GM18870 (cell line): ENCODE measurements at regions not wholly inside any gene's neighbourhood (a gene's known extent, or its start where the extent isn't known, plus 50 kb on each side); places are given as distances from the start of the nearest gene placed in this dataset.

Experiments
- ATAC-seq: cut with Tn5 transposase; IDR thresholded peaks from one replicate; pipeline ENCODE4 v1.9.1; 2021; ENCODE audit warnings: moderate library complexity; ENCODE audit not compliant: unreplicated experiment

DNA sequence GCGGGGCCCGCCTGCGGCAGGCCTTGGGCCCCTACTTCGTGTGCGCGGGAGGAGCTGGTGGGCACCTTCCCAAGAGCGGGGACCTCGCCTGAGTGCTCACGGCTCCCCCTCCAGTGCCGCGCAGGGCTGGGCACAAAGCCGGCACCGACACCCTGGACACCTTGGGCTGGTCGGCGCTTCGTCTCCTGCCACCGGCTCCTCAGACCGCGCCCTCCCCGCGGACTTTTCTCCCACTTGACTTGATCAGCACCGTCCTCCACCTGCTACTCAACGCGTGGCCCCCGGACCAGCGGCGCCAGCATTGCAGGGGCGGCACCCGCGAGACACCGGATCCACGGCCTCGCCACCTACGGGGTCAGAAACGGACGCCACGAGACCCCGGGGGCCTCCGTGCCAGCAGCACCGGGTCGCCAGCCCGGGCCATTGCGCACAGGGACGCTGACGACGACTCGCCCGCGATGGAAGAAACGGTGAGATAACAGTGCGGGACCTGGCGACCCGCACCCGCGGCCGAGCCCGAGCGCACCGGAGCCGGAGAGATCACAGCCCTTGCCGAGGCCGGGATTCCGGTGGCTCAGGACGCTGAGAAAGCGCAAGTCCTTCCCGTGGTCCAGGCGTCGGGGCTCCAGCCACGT is 154.2 kb downstream of the DLL1 start:
- ATAC-seq: no peak

DNA sequence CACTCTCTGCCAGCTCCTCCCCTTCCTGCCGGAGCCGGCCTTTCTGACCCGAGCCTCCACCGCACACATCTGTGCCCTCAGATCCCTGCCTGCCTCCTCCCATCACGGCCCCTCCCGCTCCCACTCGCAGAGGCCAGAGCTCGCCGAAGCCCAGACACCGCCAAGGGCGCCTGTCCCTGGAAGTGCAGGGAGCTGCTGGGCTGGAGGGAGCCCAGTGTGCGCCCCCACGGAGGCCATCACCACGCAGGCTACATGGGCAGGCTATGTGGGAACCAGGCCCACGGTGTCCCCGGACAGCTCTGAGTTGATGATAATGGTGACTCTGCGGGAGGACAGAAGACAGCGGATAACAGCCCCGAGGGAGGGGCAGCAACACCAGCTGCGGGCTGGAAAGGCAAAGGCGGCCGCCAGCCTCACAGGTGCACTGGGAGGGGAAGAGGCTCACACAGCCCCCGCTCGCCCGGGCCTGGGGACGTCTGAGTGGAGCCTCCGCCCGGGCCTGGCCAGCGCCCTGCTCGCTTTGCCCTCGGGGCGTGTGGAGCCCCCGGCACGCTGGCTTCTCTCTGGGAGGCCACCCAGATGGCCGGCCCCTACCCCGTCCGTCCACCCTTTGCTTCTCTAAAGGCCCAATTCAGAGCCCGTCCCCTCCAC is 154.9 kb downstream of the DLL1 start:
- ATAC-seq: no peak

DNA sequence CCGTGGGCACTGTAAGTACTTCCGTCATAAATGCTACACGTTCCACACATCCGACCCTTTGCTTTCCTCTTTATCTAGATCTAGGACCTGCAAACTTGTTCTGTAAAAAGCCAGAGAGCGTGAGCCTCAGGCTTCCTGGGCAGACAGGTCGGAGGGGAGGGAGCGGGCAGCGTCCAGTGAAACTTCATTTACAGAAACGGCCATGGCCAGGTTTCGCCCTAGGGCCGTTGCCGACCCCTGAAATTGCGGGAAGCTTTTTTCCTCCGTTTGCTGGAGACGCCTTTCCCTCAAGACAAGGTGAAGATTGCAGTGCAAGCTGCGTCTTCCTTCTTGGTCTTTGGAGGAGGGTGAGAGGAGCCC is 155.4 kb downstream of the DLL1 start:
- ATAC-seq: no peak

DNA sequence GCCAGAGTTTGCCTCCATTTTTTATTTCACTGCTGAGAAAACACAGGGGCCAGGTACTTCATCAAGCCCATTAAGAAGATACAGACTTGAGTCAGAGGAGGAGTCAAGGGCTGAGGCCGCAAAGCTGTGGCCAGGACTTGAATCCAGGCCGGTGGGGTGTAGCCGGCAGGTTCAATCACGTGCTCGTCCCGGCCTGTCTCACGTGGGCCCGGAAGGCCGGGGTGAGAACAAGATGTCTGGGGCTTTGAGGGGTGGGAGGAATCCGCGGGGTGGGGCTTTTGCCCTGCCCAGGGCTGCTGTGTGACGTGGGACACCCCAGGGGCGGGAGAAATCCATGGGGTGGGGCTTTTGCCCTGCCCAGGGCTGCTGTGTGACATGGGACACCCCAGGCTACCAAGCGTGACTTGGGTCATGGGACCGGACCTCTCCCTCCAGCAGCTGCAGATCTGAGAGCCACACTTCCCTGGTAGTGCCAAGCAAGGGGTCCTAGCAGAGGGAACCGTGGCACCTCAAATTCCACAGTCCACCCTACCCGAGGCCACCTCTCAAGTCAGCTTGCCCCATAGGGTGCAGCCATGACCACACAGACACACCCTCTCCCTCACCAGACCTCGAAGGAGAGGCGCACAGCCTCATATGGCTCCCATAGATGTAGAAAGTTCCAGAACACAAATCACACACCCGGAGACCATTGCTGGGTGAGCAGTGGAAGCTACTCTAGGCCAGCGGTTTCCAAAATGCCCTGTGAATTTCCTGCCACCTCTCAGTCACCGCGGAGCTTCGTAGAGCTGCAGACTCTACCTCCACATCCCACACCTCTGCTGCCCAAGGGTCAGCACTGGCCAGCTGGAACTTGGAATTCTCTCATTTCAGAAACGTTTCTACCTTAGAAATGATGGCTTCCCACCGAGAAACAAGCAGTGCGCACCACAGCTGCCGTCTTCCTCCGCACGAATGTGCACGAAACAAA is 156.1 kb downstream of the DLL1 start:
- ATAC-seq: no peak

DNA sequence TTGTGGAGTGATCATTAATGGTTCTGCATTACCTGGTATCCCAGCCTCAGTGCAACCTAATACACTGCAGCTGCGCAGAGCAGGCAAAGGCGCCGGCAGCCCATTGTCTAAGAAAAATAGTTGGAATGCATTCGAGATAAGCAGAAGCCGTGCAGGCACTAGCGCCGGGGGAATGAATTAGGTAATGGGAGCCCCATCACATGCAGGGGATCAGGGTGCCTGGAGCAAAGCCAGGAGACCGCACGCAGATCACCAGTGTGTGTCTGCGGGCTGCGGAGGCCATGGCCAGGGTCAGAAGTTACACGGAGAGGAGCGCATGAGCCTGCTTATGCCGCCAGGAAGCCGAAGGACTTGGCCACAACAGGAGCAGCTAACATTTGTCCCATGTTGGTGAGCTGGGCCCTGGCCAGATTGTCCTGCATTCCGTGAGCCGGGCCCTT is 156.8 kb downstream of the DLL1 start:
- no peak for ATAC-seq

DNA sequence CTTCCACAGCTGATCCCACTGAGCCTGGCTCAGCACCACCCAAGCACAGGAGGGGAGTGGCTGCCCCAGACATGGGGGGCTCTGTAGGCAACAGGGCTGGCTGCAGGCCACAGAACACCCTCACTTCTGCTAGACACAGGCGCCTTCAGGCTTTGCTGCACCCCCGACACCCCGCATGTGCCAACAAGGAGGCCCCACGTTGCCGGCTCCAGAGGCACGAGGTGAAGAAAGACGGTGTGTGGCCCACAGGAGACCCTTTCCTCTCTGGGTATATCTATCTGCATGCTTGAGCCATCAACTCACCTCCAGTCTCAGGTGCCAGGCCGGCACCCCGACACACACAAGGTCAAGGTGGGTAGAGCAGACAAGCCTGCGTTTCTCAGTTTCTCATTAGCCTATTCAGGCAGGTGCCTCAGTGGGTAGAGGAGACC is 158.3 kb downstream of the DLL1 start:
- no peak for ATAC-seq

DNA sequence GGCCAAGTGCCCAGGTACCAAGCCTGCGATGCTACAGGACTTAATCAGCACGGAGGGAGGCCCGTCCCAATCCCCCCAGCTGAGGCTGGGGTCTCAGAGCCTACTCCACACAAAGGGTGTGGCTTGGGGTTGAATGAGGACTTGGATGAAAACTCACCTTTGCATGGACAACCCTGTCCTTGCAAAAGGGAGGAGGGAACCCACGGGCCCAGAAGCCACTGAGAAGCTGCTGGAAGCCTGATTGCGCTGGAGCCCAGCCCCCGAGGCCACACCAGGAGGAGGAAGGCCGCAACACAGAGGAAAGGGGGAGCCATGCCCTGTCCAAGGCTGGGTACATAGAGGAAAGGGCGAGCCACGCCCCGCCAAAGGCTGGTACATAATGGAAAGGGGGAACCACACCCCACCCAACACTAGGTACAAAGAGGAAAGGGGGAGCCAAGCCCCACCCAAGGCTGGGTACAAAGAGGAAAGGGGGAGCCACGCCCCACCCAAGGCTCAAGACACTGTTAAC is 158.8 kb downstream of the DLL1 start:
- ATAC-seq: no peak

DNA sequence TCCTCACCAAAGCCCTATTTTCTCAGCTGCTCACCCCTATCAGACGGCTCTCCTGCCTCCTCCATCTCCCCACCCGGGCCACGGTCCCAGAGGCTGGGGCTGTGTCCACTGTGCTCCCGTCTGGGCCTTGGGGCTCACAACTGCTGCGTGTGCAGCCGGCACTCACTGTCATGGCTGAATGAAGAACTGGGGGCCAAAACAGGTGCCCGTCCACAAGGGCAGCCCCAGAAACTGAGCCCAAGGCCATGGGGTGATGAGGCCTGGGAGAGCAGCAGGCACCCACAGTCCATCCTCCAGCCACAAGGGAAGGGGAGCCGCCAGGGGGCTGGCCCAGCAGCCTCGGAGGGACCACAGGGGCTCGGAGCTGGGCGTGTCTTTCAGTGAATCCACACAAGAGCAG is 159.5 kb downstream of the DLL1 start:
- ATAC-seq: no peak

DNA sequence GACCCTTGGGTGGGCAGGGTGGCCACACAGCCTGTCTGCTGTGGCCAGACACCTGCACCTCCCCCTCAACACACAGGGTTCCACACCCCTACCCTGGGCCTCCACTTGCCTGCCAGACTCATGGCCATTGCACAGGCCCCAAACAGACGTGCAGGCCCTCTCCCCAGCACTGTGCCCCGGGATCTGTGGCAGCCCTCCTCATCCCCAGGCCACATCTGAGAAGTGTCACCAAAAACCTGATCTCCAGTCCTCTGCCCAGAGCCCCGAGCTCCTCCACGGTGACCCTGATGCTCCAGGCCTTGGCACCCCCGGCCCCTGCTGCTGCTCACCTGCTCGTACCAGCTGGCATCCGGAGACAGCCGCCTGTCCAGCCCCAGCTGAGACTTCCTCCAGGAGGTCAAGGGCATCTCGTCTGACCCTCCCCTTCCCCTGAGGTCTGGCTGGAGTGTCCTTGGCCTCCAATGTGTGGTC is 160.1 kb downstream of the DLL1 start:
- no peak for ATAC-seq

DNA sequence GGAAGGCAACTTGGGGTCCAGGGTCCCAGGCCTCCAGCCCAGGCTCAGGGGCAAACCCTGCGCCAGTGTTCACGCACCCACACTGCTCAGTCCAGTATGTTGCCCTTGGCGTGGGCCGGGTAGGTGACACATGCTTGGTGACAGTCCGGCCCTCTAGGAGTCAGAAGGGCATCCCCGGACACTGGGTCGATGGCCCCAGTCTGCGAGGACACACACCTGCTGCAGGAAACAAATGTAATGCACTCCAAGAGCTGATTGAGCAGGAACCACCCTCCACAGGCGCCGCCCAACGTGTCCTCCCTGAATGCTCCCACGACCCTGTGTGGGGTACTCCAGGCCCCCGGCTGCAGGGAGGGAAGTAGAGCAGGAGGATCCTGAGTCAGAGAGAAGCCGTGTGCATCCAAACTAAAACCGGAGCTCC is 160.7 kb downstream of the DLL1 start:
- no peak for ATAC-seq

DNA sequence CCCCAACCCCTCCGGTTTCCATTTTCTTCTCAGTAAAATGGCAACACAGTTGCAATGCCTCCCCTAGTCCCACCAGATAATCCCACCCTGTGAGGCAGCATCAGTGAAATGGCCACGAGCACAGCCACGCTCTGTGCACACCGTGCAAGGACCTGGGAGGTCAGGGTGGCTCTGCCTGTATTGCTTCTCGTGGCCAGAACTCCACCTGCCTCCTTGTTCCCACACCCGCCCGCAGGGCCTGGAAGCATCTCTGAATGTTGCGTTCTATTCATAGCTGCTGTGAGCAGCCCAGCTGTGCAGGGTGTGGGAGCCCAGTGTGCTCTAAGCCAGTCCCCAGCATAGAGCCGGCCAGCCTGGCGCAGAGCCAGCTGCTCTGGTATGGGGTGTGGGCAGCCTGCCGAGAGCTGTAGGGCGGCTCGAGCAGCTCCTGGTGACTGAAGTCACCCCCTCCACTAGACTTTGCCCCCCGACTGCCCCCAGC is 161.1 kb downstream of the DLL1 start:
- ATAC-seq: no peak

DNA sequence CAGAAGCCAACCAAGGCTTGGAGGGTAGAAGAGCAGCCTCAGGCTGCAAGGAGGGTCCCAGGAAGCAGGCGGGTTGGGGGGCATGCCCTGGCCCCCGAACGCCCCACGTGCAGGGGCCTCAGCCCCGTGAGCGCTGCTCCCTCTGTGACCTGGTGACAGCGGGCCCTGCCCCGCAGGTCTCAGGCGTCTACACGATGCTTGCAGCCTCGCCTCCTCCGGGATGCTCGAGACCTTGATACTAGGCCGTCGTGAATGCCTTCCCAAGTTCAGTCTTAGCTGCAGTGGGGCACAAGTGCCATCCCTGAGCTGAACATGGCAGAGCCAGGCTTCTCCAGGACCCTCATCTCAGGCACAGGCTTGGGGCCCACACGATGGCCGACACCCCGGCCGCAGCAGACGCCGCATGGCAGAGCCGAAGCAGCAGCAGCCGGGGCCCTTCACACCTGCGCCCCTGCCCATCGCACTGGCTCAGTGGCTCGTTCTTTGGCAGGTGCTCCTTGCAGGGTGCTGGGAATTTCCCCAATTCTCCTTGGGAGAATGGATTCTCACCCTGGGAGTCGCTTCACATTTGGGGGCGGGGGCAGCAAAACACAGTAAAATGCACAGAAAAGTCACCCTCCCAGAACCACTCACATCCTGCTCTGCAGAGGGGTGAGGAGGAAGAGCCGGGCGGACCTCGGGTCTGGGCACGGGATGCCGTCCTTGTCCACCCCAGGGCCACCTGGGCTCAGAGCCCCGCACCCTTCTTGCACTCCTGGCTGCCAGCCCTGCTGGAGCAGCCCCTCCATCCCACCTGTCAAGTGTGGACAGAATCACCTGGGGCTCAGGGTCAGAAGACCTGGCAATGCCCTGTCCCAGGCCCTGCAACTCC is 161.8 kb downstream of the DLL1 start:
- ATAC-seq: no peak

DNA sequence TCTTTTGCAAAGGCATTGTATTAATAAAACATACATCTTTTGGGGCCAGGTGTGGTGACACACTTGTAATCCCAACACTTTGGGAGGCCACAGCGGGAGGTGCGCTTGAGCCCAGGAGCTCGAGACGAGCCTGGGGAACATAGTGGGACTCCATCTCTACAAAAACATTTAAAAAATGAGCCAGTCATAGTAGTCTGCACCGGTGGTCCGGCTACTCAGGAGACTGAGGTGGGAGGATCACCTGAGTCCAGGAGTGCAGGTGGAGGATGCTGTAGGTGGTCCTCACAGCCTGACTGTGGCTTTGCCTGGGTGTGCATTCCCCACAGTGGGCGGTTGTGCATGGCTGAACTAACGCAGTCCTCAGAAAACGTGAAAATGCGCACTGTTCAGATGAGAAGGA is 162.5 kb downstream of the DLL1 start:
- ATAC-seq: no peak

DNA sequence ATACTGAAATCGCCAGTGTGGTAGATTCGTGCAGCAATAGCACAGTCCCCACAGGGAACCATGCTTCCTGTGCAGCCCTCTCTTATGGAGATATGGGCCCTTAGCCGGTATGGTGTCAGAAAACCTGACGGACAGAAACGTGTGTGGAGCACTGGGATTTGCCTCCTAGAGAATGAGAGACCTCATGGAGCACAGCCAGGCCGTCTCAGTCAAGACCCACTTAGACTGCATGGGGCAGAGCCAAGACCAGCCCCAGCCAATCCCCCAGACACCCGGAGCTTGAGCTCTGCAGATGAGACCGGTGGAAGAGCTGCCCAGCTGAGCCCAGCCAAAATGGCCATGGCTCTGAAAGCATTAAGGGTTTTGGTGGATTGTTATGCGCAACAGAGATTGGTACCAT is 163.7 kb downstream of the DLL1 start:
- no peak for ATAC-seq

DNA sequence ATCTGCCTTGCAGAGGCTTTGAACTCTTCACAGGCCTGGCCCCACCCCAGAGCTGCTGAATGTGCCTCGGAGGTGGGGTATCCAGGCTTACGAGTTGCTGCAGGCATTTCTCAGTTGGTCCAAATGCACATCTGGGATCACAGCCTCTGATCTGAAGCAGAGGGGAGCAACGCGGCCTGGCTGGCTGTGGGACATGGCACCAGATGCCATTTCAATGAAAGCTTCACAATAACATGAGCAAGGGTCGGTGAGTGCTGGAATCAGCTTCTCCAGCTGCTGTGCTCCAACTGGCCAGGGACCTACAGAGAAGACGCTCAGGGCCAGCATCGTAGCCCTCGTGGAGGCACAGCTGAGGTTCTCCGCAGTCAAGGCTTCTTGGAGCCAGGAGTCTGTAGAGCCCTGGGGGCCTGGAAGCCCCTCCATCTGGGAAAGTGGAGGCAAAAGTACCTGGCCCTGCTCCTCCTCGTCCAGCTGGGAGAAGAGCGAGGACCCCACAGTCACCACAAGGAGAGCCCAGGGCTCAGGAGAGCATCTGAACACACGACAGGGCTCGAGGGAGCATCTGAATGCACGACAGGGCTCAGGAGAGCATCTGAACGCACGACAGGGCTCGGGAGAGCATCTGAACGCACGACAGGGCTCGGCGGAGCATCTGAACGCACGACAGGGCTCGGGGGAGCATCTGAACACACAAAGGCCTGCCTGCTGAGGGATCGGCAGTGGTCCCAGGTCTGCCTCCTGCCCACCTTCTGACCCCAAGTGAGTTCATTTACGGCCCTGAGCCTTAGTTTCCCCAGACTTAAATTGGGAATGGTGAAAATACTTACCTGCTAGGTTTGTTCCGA is 165.2 kb downstream of the DLL1 start:
- ATAC-seq: no peak

DNA sequence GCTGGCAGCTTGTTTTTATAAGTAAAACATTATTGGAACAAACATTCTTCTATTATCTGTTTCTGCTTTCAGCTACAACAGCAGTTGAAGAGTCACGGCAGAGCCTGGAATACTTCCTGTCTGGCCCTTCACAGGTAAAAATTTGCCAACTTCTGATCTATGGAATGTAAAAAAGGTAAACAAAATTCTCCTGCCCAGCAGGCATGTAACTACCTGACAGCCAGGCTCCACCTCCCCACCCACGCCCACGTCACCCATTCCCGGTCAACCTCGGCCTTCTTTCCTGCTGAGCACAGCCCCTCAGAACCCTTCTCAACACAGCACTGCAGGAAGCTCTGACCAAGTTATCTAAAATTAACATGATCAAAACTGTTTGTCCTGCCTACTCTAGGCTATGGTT is 166.0 kb downstream of the DLL1 start:
- ATAC-seq: no peak

DNA sequence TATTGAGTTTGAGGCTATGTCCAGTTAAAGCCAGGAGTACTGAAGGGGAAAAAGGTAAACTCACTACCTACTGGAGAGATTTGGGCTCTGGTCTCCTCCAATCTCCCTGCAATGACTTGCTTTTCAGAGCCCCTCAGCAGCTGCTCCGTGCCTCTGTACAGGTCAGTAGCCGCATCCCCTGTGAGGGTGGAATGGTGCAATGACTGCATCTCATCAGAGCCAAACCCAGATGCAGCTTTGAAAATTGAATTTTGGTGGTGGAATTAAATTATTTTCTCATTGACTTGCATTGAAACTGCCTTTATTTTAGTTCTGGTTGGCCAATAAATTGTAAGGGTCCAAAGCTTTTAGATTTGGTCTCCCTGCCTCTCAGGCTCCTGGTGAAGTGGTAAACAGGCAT is 166.7 kb downstream of the DLL1 start:
- ATAC-seq: no peak

DNA sequence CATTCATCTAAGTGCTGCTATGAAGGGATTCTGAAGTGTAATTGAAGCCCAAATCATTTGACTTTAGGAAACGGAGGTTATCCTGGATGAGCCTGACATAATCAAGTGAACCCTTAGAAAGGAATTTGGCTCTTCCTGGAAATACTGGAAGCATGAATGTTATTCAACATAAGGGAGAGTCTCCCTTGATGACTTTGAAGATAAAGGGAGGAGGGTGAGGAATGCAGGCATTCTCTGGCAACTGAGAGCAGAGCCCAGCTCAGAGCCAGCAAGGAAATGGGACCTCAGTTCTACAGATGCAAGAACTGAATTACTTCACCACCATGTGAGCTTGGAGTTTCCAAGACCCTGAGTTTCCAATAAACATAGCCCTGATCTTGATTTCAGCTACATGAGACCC is 168.2 kb downstream of the DLL1 start:
- no peak for ATAC-seq
